Esophagus squamous epithelium (tissue), 5 donors: ENCODE measurements at regions not wholly inside any gene's neighbourhood (a gene's known extent, or its start where the extent isn't known, plus 50 kb on each side); places are given as distances from the start of the nearest gene placed in this dataset.

Experiments used
- DNase-seq: peaks from one replicate; lab custom pipeline; 2025; lab: John Stamatoyannopoulos, UW
- H3K27ac ChIP-seq, 4 donors: fragments of 200-600 bp; sonication (generic); one replicate each; pipeline ENCODE4 v1.5.1; 2016 to 2019; ENCODE audit warnings: mild to moderate bottlenecking in 1 of 4
- H3K27me3 ChIP-seq, 4 donors: fragments of 200-600 bp; sonication (generic); 1 replicate in 3 of 4; 2 replicates in 1 of 4; pipeline versions ENCODE4 v1.5.1 to v1.6.0; 2017 to 2021; ENCODE audit warnings: antibody characterized with exemption in 1 of 4
- H3K36me3 ChIP-seq, 3 donors: fragments of 200-600 bp; sonication (generic); one replicate each; pipeline ENCODE4 v1.5.1; 2016 to 2019
- H3K4me1 ChIP-seq, 3 donors: fragments of 200-600 bp; sonication (generic); one replicate each; pipeline ENCODE4 v1.5.1; 2017 to 2019
- H3K4me3 ChIP-seq, 4 donors: fragments of 200-600 bp; sonication (generic); 1 replicate in 3 of 4; 2 replicates in 1 of 4; pipeline ENCODE4 v1.5.1; 2016 to 2019; ENCODE audit warnings: mild to moderate bottlenecking in 2 of 4, moderate library complexity in 1 of 4
- H3K9me3 ChIP-seq, 3 donors: fragments of 200-600 bp; sonication (generic); one replicate each; pipeline ENCODE4 v1.5.1; 2016 to 2019
- POLR2A ChIP-seq, 4 donors: fragments of 450-650 bp; IDR thresholded peaks; one replicate each; pipeline ENCODE4 v1.6.1; 2017; ENCODE audit warnings: antibody characterized with exemption in 4 of 4, mild to moderate bottlenecking in 4 of 4, moderate library complexity in 3 of 4
- WGBS, 2 donors: methylation state at CpG; one replicate each; pipeline ENCODE4 v1.1.5; 2018; 5-methylcytosine and 5-hydroxymethylcytosine counted together
- intact Hi-C: fragments of 100-400 bp; cut with DNase I; formaldehyde crosslinking; loops from one replicate; pipeline ENCODE4 v1.15.0; 2022
- TF ChIP-seq, protein P1 (sequence below), 6 experiments: fragments of 450-650 bp in 4 of 6; fragments of 200-600 bp in 2 of 6; sonication (generic) in 2 of 6; IDR thresholded peaks; one replicate each; pipeline ENCODE4 v1.5.1; 2016 to 2019; ENCODE audit warnings: antibody characterized with exemption in 6 of 6, mild to moderate bottlenecking in 4 of 6, moderate library complexity in 4 of 6
- donor health status: DM: yes; HTN: yes; CAD: no.

DNA sequence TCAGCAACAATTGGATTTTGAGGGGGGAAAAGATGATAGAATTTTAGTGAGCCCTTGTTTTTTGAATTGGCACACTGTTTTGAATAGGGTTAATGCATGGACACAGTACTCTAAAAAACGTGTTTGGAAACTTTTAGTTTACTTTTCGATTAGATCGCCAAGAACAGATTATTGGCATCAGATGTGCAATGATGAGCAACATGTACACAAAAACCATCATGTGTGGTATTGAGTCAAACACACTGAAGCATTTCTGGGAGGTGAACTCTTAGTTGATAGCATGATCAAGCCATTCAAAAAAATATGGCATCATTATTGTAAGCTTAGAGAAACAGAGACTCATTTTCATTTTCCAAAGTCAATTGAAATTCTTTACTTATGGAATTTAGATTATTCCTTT is 329.2 kb downstream of the ADAMTS20 start:
- H3K36me3 ChIP-seq, result no peaks in the 10 kb centered on the region
- intact Hi-C loops, result no loop called here
- no peaks in the 10 kb centered on the region for H3K27me3 ChIP-seq
- no peak overlapping the region for H3K4me3 ChIP-seq
- no peaks in the 10 kb centered on the region for H3K4me1 ChIP-seq
- H3K9me3 ChIP-seq, result no peaks in the 10 kb centered on the region
- H3K27ac ChIP-seq, result no peak overlapping the region
- TF ChIP-seq, protein P1, sequence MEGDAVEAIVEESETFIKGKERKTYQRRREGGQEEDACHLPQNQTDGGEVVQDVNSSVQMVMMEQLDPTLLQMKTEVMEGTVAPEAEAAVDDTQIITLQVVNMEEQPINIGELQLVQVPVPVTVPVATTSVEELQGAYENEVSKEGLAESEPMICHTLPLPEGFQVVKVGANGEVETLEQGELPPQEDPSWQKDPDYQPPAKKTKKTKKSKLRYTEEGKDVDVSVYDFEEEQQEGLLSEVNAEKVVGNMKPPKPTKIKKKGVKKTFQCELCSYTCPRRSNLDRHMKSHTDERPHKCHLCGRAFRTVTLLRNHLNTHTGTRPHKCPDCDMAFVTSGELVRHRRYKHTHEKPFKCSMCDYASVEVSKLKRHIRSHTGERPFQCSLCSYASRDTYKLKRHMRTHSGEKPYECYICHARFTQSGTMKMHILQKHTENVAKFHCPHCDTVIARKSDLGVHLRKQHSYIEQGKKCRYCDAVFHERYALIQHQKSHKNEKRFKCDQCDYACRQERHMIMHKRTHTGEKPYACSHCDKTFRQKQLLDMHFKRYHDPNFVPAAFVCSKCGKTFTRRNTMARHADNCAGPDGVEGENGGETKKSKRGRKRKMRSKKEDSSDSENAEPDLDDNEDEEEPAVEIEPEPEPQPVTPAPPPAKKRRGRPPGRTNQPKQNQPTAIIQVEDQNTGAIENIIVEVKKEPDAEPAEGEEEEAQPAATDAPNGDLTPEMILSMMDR (IDR thresholded peaks at IDR 0.05), result no peak
- no peak for TF ChIP-seq POLR2A (IDR thresholded peaks at IDR 0.05)
- DNase-seq, result no peak
- 60 to 63% methylated on average over 3 of the region's 3 CpGs for WGBS, 2 donors

GRCh38 chr12:43221216-43221615 is 330.8 kb downstream of the ADAMTS20 start:
- Histone ChIP-seq H3K4me1 (no peaks in the 10 kb centered on the region), H3K9me3 (no peaks in the 10 kb centered on the region), H3K27me3 (no peaks in the 10 kb centered on the region), H3K4me3 (no peak overlapping the region), H3K36me3 (no peaks in the 10 kb centered on the region), H3K27ac (no peak overlapping the region)
- no peak for TF ChIP-seq POLR2A (IDR thresholded peaks at IDR 0.05)
- TF ChIP-seq, protein P1 (IDR thresholded peaks at IDR 0.05), result no peak
- intact Hi-C loops, result no loop called here
- no peak for DNase-seq
- 72 to 90% methylated on average over 3 to 4 of the region's 4 CpGs for WGBS, 2 donors

GRCh38 chr12:43216490-43216889 is 335.5 kb downstream of the ADAMTS20 start:
- no peaks in the 10 kb centered on the region for H3K27me3 ChIP-seq
- H3K9me3 ChIP-seq, result no peaks in the 10 kb centered on the region
- no peak overlapping the region for H3K27ac ChIP-seq
- intact Hi-C loops, result no loop called here
- 72 to 93% methylated on average over 1 of the region's 1 CpG for WGBS, 2 donors
- H3K4me3 ChIP-seq, result no peak overlapping the region
- DNase-seq, result no peak
- no peak for TF ChIP-seq POLR2A (IDR thresholded peaks at IDR 0.05)
- TF ChIP-seq, protein P1 (IDR thresholded peaks at IDR 0.05), result no peak
- H3K4me1 ChIP-seq, result no peaks in the 10 kb centered on the region
- H3K36me3 ChIP-seq, result no peaks in the 10 kb centered on the region

- Histone ChIP-seq H3K4me3 (no peak overlapping the region), H3K9me3 (no peaks in the 10 kb centered on the region), H3K27me3 (no peaks in the 10 kb centered on the region), H3K27ac (no peak overlapping the region), H3K4me1 (no peaks in the 10 kb centered on the region), H3K36me3 (no peaks in the 10 kb centered on the region)
- TF ChIP-seq, protein P1 (IDR thresholded peaks at IDR 0.05), result no peak
- intact Hi-C loops, result no loop called here
- 74 to 77% methylated on average over 5 of the region's 5 CpGs for WGBS, 2 donors
- no peak for DNase-seq
Observed at GRCh38 chr12:43214166-43214565, 337.8 kb downstream of the ADAMTS20 start.

DNA sequence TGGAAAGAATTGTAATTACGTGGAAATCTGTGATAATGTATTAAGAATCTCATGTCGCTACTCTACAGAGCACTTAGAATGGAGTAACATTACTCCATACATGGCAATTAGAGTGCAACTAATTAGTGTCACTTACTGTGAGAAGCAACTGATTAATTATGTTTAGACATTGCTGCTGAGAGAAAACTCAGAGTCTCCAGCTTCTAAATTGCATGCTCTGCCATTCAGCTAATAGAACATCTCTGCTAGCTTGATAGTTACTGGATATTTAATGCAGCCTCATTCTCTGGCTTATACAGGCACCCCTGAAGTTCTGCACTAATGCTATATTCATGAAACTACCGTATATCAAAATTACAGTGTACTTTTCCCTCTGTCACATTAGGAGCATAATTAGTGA is 338.4 kb downstream of the ADAMTS20 start:
- Histone ChIP-seq H3K4me3 (no peak overlapping the region), H3K9me3 (no peaks in the 10 kb centered on the region), H3K27me3 (no peaks in the 10 kb centered on the region), H3K4me1 (no peaks in the 10 kb centered on the region), H3K27ac (no peak overlapping the region), H3K36me3 (no peaks in the 10 kb centered on the region)
- no peak for DNase-seq
- WGBS, 2 donors, result 83 to 87% methylated on average over 3 of the region's 3 CpGs
- TF ChIP-seq, protein P1 (IDR thresholded peaks at IDR 0.05), result no peak
- intact Hi-C loops, result no loop called here
